ENCODE measurements at regions not wholly inside any gene's neighbourhood (a gene's known extent, or its start where the extent isn't known, plus 50 kb on each side); places are given as distances from the start of the nearest gene placed in this dataset.

DNA sequence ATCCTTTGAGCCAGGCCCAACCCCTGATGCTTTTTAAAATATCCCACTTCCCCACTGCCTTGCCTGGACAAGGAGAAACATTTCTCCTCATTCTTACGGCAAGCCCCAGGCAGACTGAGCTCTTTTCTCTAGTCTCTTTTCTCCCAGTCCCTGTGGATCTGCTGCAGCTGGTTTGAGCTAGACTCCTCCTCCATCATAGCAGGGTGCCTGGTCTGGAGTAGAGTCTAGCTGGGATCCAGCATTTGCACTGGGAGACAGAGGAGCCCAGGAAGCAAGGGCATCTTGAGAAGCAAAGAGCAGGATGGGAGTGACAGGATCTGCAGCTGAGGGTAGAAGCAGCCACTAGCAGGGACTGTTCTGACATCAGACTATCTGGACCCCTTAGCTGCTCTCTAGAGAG lies 562.3 kb upstream of the COBL start:
- DNase-seq (no peak), ATAC-seq (ENCODE audit: low read depth) (no peak)
- Histone ChIP-seq H3K79me1 (ENCODE audit: low read depth in 1 of 2, low read length in 2 of 2) (no peaks in the 10 kb centered on the region), H4K8ac (ENCODE audit: low read depth in 2 of 2, low read length in 2 of 2) (no peak overlapping the region), H3K4me1 (ENCODE audit: control insufficient read depth, insufficient read depth, low read length) (no peaks in the 10 kb centered on the region), H4K91ac (ENCODE audit: insufficient read depth, low read depth, low read length) (no peak overlapping the region), H4K5ac (ENCODE audit: low read depth, low read length) (no peak overlapping the region), H2BK20ac (ENCODE audit: low read depth, low read length) (no peak overlapping the region), H3K27me3 (ENCODE audit: control insufficient read depth, insufficient read depth, low read length) (no peaks in the 10 kb centered on the region), H3K18ac (ENCODE audit: low read depth, low read length) (no peak overlapping the region), H3K4me3 (ENCODE audit: insufficient read depth, low read depth, low read length) (no peak overlapping the region), H4K20me1 (ENCODE audit: insufficient read depth, low read length) (no peaks in the 10 kb centered on the region), H2BK15ac (ENCODE audit: low read depth, low read length) (no peak overlapping the region), H3K14ac (replicated peaks; ENCODE audit: low read depth, low read length) (no peak overlapping the region), H2AFZ (replicated peaks; ENCODE audit: low read length, poor library complexity) (no peak overlapping the region), H3K9ac (ENCODE audit: low read depth, low read length) (no peak overlapping the region), H2AK5ac (ENCODE audit: low read depth, low read length) (no peak overlapping the region), H3K27ac (ENCODE audit: insufficient read depth, low read length) (no peak overlapping the region), H3K9me1 (ENCODE audit: insufficient read depth, low read length) (no peaks in the 10 kb centered on the region), H2BK5ac (ENCODE audit: low read depth, low read length, poor library complexity, severe bottlenecking) (no peak overlapping the region), H3K9me3 (ENCODE audit: control insufficient read depth, insufficient read depth, low read length) (peaks cover 12% of the 10 kb centered on the region; the same call in 1 of the 2 replicates), H3K23ac (ENCODE audit: low read depth, low read length) (no peak overlapping the region), H3K36me3 (ENCODE audit: control insufficient read depth, insufficient read depth, low read length) (no peaks in the 10 kb centered on the region), H2BK120ac (ENCODE audit: low read depth, low read length) (no peak overlapping the region), H3K4me2 (ENCODE audit: low read depth, low read length) (no peak overlapping the region), H3K56ac (ENCODE audit: extremely low read depth, insufficient read depth, low read length) (no peak overlapping the region), H3K4ac (ENCODE audit: low read depth, low read length) (no peak overlapping the region), H2AK9ac (replicated peaks; ENCODE audit: low read depth, low read length, poor library complexity) (no peak overlapping the region)
- BruUV-seq (replicated peaks): no TSS peak
- in situ Hi-C loops (cut with MboI; ENCODE audit: low sequenced_read_pairs) (no loop called here), intact Hi-C loops (cut with micrococcal nuclease) (no loop called here), dilution Hi-C loops (cut with HindIII; ENCODE audit: low sequenced_read_pairs, unreplicated experiment) (no loop called here)
- WGBS, 2 experiments (ENCODE audit: extremely low coverage in 2 of 2, insufficient read length in 1 of 2): no CpG with 5 or more reads among the region's 1 CpG
- POLR2A ChIA-PET (ENCODE audit: unreplicated experiment): no interaction called here
- CTCF ChIA-PET: no interaction called here
- TF ChIP-seq POLR2A (IDR thresholded peaks at IDR 0.05; ENCODE audit: low read depth, low read length): no peak
- TF ChIP-seq CHD1 (IDR thresholded peaks at IDR 0.05; ENCODE audit: low read depth, low read length): no peak
